HepG2 (cell line): ENCODE measurements at regions not wholly inside any gene's neighbourhood (a gene's known extent, or its start where the extent isn't known, plus 50 kb on each side); places are given as distances from the start of the nearest gene placed in this dataset.

Experiments used
- ARID5B ChIP-seq: IDR thresholded peaks from 2 replicates; pipeline ENCODE4 v1.4.0; 2020; ENCODE audit warnings: mild to moderate bottlenecking, missing genetic modification reagents
- GATAD1 ChIP-seq: IDR thresholded peaks from 2 replicates; pipeline ENCODE4 v1.6.1; 2016; ENCODE audit warnings: missing genetic modification reagents, missing compliant biosample characterization
- HMG20A ChIP-seq: IDR thresholded peaks from 2 replicates; pipeline ENCODE4 v1.6.1; 2016; ENCODE audit warnings: borderline replicate concordance
- ISX ChIP-seq: sonication (generic); formaldehyde crosslinking; conservative IDR thresholded peaks from 2 replicates; pipeline ENCODE4 v1.5.0; 2020; ENCODE audit warnings: missing genetic modification reagents
- MLX ChIP-seq: IDR thresholded peaks from 2 replicates; pipeline ENCODE4 v1.6.1; 2016
- NFKB2 ChIP-seq: sonication (generic); formaldehyde crosslinking; IDR thresholded peaks from 2 replicates; pipeline ENCODE4 v1.4.0; 2020; ENCODE audit warnings: missing genetic modification reagents, borderline replicate concordance
- NR2F2 ChIP-seq: IDR thresholded peaks from 2 replicates; pipeline ENCODE4 v1.6.1; 2012; ENCODE audit warnings: low read depth, inconsistent platforms, borderline replicate concordance
- SIN3A ChIP-seq: IDR thresholded peaks from 2 replicates; pipeline ENCODE4 v1.6.1; 2011; ENCODE audit warnings: low read depth, mild to moderate bottlenecking, control low read depth, low read length, borderline replicate concordance
- STAT5B ChIP-seq: sonication (generic); formaldehyde crosslinking; IDR thresholded peaks from 2 replicates; pipeline ENCODE4 v1.4.0; 2020; ENCODE audit warnings: missing genetic modification reagents
- ZBTB20 ChIP-seq: sonication (generic); formaldehyde crosslinking; IDR thresholded peaks from 2 replicates; pipeline ENCODE4 v1.8.1; 2023; ENCODE audit warnings: missing genetic modification reagents, low read depth, mild to moderate bottlenecking, borderline replicate concordance
- ZNF281 ChIP-seq: sonication (generic); formaldehyde crosslinking; IDR thresholded peaks from 2 replicates; pipeline ENCODE4 v1.4.0; 2020; ENCODE audit warnings: missing genetic modification reagents, borderline replicate concordance
- ZNF354B ChIP-seq: sonication (generic); formaldehyde crosslinking; IDR thresholded peaks from 2 replicates; pipeline ENCODE4 v1.8.0; 2022; ENCODE audit warnings: mild to moderate bottlenecking, missing genetic modification reagents
- ZNF629 ChIP-seq: sonication (generic); formaldehyde crosslinking; conservative IDR thresholded peaks from 2 replicates; pipeline ENCODE4 v1.5.0; 2020; ENCODE audit warnings: missing genetic modification reagents
- TF ChIP-seq, protein P1 (sequence below): sonication (generic); formaldehyde crosslinking; IDR thresholded peaks from 2 replicates; pipeline ENCODE4 v1.5.0; 2020; ENCODE audit warnings: missing genetic modification reagents

DNA sequence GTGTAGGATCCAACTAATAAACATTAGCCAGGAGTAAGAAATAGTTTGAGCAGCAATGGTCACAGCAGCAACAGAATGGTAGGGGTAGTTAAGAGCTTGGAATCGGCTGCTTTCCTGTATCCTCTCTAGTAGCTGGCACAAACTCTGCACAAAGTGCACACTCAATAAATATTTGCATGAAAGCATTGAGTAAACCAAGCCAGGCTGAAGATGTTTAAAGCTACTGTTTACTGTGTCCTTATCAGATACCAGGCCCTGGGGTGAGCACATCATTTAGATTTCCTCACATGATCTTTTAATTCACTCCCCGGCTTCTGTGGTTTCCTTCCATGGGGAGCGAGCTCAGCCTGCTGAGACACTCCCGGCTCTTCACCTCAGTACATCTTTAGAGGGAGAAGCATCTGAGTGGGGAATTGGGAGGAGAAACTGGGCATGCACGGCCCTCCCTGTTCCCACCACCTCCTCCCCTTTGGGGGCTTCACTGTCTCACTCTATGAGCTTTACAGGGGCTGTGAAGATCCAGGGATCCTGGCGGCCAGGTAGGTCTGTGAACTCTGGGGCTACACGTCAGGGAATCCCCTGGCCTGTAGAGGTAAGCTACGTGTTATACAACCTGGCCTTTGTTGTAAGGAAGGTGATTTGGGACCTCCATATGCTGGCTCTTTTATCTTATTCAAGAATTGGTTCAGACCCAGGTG is 107.2 kb upstream of the VASH1 start (continued):
- no peak for TF ChIP-seq ZBTB20
- peak; percentile 80 for TF ChIP-seq ARID5B (CRISPR knock-in tag)
- no peak for TF ChIP-seq GATAD1 (CRISPR knock-in tag)
- TF ChIP-seq NR2F2 = no peak
- peak; percentile 41; the same call in 1 of the 2 replicates for TF ChIP-seq HMG20A (CRISPR knock-in tag)
- TF ChIP-seq ZNF354B = no peak
- no peak for TF ChIP-seq ISX (CRISPR knock-in tag)
- TF ChIP-seq SIN3A = no peak
- no peak for TF ChIP-seq ZNF281 (CRISPR knock-in tag)
- TF ChIP-seq, protein P1, sequence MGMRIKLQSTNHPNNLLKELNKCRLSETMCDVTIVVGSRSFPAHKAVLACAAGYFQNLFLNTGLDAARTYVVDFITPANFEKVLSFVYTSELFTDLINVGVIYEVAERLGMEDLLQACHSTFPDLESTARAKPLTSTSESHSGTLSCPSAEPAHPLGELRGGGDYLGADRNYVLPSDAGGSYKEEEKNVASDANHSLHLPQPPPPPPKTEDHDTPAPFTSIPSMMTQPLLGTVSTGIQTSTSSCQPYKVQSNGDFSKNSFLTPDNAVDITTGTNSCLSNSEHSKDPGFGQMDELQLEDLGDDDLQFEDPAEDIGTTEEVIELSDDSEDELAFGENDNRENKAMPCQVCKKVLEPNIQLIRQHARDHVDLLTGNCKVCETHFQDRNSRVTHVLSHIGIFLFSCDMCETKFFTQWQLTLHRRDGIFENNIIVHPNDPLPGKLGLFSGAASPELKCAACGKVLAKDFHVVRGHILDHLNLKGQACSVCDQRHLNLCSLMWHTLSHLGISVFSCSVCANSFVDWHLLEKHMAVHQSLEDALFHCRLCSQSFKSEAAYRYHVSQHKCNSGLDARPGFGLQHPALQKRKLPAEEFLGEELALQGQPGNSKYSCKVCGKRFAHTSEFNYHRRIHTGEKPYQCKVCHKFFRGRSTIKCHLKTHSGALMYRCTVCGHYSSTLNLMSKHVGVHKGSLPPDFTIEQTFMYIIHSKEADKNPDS (CRISPR knock-in tag) = no peak
- no peak for TF ChIP-seq NFKB2 (CRISPR knock-in tag)
- TF ChIP-seq MLX (CRISPR knock-in tag) = 0 out of 2 replicates have a peak, but pooled peaks have one; percentile 22
- TF ChIP-seq ZNF629 = no peak
- TF ChIP-seq STAT5B (CRISPR knock-in tag) = no peak
